Central memory CD8-positive, alpha-beta T cell (primary cell): ENCODE measurements at regions not wholly inside any gene's neighbourhood (a gene's known extent, or its start where the extent isn't known, plus 50 kb on each side); places are given as distances from the start of the nearest gene placed in this dataset.

Source experiments
- ATAC-seq: fragments of 150-1000 bp; cut with Tn5 transposase; replicated peaks from 2 replicates; pipeline ENCODE4 v1.10.0; 2022; ENCODE audit warnings: mild to moderate bottlenecking, moderate FRiP score, moderate number of reproducible peaks; ENCODE audit not compliant: poor library complexity, severe bottlenecking; ENCODE audit errors: extremely low read depth
- DNase-seq, 2 donors: peaks; one replicate each; pipeline ENCODE4 v3.0.0; 2021; ENCODE audit warnings: low spot score in 2 of 2
- H3K27ac Mint-ChIP-seq: one replicate; pipeline ENCODE4 v1.8.0; 2022; ENCODE audit warnings: low read depth, mild to moderate bottlenecking, moderate library complexity, mixed read lengths
- H3K27me3 Mint-ChIP-seq: one replicate; pipeline ENCODE4 v1.8.0; 2022; ENCODE audit warnings: mixed read lengths
- H3K36me3 Mint-ChIP-seq: one replicate; pipeline ENCODE4 v1.8.0; 2022; ENCODE audit warnings: mild to moderate bottlenecking, moderate library complexity, mixed read lengths; ENCODE audit not compliant: insufficient read depth
- H3K4me1 Mint-ChIP-seq: one replicate; pipeline ENCODE4 v1.8.0; 2022; ENCODE audit warnings: mixed read lengths
- H3K4me3 Mint-ChIP-seq: one replicate; pipeline ENCODE4 v1.8.0; 2022; ENCODE audit warnings: mild to moderate bottlenecking, moderate library complexity, mixed read lengths
- H3K9me3 Mint-ChIP-seq: one replicate; pipeline ENCODE4 v1.8.0; 2022; ENCODE audit warnings: mixed read lengths

DNA sequence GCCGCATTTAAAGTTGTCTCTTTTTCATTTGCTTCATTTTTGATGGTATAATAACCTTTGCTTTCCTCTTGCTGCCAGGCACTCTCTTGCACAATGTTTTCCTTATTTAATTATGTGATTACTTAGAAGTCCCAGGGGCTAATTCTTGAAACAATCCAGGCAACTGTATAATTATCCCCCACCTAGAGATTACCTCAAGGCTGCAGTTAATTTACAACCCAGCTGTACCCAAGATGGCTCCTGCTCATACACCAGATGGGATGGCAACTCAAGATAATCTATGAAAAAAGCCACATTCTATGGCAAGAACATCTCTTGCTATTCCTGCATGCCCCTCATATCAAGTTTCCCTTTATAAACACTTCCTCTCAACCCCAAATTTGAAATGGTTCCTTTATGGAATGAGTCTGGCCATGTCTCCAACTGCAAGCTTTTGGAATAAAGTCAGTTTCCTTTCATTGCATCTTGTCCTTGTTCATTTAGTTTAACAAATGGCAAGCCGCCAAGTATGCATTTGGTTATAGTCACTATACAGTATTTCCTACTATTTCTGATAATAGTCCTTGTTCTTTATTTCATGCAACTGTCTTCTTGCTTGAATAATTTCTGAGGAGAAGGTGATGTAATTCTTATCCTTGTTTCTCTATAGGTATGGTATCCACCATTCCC is 1042.6 kb downstream of the PLA2G4A start:
- Mint-ChIP-seq H3K4me1 (no peaks in the 10 kb centered on the region), H3K27me3 (no peaks in the 10 kb centered on the region), H3K27ac (no peak overlapping the region), H3K9me3 (peaks cover 23% of the 10 kb centered on the region), H3K4me3 (no peak overlapping the region), H3K36me3 (no peaks in the 10 kb centered on the region)
- ATAC-seq, result no peak
- no peak for DNase-seq

DNA sequence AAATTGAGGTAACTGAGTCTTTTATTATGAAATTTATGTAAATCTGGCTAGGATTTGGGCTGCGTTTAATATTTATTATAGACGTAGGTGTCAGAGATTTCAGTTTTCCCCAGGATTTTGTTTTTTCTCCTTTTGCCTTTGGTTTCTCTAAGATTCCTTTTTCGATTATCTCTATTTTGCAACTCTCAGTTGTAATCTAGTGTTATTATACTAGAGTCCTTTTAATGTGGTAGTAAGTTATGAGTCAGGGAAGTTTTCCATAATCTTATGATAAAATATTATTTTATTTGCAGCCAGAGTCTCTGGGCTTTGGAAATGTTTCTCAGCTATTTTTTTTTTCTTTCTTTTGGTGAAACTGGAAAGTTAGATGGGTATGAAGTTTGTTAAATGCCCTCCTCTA is 1043.8 kb downstream of the PLA2G4A start:
- H3K9me3 Mint-ChIP-seq, result peaks cover 32% of the 10 kb centered on the region

DNA sequence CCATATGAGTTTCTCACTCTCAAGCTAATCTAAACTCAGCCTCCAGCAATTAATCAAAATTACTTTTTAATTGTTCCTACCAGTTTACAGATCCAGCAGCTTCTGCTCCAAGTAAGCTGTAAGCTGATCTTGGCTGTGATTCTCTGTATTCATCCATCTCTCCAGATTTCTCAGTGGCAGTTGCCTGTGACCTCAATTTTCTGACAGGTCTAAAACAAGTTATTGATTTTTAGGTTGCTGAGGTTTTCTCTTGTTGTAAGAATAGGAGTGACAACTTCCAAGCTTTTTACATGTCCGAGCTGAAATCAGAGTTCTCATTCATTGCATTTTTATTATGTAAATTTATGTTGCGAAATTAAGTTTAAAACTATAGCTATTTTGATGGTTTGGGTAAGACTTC is 1044.4 kb downstream of the PLA2G4A start:
- ATAC-seq, result no peak
- Mint-ChIP-seq H3K27me3 (no peaks in the 10 kb centered on the region), H3K9me3 (peaks cover 28% of the 10 kb centered on the region), H3K36me3 (no peaks in the 10 kb centered on the region), H3K4me3 (no peak overlapping the region), H3K27ac (no peak overlapping the region), H3K4me1 (no peaks in the 10 kb centered on the region)
- no peak for DNase-seq

More for the DNA sequence above, 1043.8 kb downstream of the PLA2G4A start:
- ATAC-seq, result no peak
- no peak overlapping the region for H3K4me3 Mint-ChIP-seq
- H3K27ac Mint-ChIP-seq, result no peak overlapping the region
- DNase-seq, result no peak
- no peaks in the 10 kb centered on the region for H3K4me1 Mint-ChIP-seq
- H3K36me3 Mint-ChIP-seq, result no peaks in the 10 kb centered on the region
- H3K27me3 Mint-ChIP-seq, result no peaks in the 10 kb centered on the region

DNA sequence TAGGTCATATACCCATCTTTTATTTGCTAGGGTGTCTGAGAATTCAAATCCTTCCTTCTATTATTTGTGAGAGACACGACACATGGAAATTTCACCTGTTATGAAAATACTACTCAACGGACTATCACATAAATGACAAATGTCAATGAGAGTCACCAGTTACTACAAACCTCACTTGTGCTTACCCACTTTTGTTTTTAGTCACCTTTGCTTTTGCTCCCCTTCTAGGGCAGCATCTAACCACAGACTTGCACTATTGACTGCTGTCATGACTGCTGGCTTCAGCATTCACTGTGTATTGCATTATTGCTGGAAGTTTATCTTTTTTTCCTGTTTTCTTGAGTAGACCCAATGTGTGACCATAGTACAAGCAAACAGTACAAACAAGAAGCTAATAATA is 1048.0 kb downstream of the PLA2G4A start:
- ATAC-seq, result no peak
- Mint-ChIP-seq H3K4me3 (no peak overlapping the region), H3K9me3 (peaks cover 22% of the 10 kb centered on the region), H3K27ac (no peak overlapping the region), H3K36me3 (no peaks in the 10 kb centered on the region), H3K27me3 (no peaks in the 10 kb centered on the region), H3K4me1 (no peaks in the 10 kb centered on the region)
- no peak for DNase-seq

DNA sequence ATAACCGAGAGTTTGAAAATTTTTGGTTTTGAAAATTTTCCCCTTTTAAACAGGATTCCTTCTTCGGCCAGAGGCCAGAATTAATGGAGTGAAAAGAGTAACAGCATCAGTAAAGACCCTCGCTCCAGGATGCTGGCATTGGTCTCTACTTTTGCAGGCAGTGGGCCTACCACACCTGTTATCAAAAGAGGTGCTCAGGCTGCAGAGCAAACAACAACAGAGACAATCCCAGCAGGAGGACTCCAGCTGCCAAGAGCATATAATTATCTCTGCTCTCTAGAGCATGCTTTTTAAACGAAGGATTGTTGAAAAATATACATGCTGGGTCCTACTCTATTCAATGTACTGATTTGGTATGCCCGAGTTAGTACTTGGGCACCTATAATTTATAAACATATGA is 1048.5 kb downstream of the PLA2G4A start:
- Mint-ChIP-seq H3K27me3 (no peaks in the 10 kb centered on the region), H3K4me3 (no peak overlapping the region), H3K36me3 (no peaks in the 10 kb centered on the region), H3K4me1 (no peaks in the 10 kb centered on the region), H3K27ac (no peak overlapping the region), H3K9me3 (peaks cover 19% of the 10 kb centered on the region)
- DNase-seq, result no peak
- no peak for ATAC-seq

DNA sequence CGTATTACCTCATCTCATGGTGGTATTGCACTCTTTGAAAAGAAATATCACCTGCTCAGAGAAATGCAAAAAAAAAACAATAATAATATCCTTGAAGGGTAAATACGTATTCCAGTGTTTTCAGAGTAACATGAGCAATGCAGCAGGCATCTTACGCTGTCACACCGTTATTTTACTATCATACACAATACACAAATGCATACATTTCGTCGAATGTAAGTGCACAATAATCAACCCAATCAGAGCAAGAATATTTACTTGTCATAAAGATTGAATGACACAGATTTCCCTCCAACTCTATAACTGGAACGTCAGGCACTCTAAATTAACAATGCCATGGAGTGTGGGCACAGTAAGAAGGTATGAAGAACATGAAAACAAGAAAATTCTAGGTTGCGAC is 1050.1 kb downstream of the PLA2G4A start:
- Mint-ChIP-seq H3K27ac (no peak overlapping the region), H3K27me3 (no peaks in the 10 kb centered on the region)
- DNase-seq, result no peak

DNA sequence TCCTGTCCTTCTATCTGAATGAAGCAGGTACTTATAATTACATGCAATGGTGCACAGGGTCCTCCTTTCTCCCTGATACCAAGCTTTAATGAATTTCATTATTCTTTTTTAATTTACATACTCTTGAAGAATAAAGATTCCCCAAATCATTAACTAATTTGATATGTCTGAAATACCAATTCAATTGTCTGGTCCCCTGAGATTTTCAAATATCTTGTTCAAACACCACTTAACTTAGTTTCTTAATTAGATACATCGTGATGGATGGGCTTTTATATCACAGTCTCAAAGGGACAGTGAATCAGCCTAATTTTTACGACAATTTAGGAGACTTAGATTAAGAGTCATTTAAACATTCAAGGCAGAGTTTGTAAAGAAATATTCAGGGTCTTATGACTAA is 1054.6 kb downstream of the PLA2G4A start:
- DNase-seq, result no peak
- no peak for ATAC-seq
- no peaks in the 10 kb centered on the region for H3K27me3 Mint-ChIP-seq
- no peak overlapping the region for H3K27ac Mint-ChIP-seq
- peaks cover 5% of the 10 kb centered on the region for H3K9me3 Mint-ChIP-seq
- no peak overlapping the region for H3K4me3 Mint-ChIP-seq
- H3K36me3 Mint-ChIP-seq, result no peaks in the 10 kb centered on the region
- no peaks in the 10 kb centered on the region for H3K4me1 Mint-ChIP-seq

More for the DNA sequence above, 1050.1 kb downstream of the PLA2G4A start:
- H3K9me3 Mint-ChIP-seq, result peaks cover 19% of the 10 kb centered on the region
- no peaks in the 10 kb centered on the region for H3K36me3 Mint-ChIP-seq
- ATAC-seq, result no peak
- H3K4me1 Mint-ChIP-seq, result no peaks in the 10 kb centered on the region
- H3K4me3 Mint-ChIP-seq, result no peak overlapping the region

DNA sequence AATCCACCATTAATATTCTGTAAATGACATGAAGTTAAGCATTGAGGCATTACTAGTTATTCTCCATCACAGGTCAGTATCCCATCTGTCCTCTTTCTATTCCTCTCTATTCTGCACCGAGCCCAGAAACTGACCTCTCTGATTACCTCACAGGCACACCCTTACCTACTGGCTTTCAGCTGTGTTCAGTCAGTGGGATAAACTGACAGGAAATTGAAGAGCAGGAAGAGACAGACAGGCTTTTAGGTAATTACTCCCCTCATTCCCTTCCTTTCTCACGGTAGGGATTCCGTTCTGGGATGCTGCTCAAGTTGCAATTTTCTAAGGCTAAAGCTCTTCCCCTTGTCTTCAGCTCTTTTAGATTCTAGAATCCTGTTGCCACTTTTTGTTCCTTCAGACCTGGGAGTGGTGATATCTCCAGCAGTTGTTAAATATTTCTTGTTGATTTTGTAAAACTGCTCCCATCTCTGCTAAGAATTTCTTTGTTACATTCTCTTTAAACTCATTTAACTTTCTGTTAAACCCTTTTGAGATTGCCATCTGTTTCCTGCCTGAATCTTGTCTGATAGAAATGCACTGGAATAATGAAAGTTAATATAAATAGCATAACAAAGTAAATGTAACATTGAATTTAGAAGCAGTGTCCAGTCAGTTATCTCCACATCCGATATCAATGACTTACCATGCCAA is 1063.4 kb downstream of the PLA2G4A start:
- Mint-ChIP-seq H3K9me3 (peaks cover 22% of the 10 kb centered on the region), H3K4me3 (no peak overlapping the region), H3K27ac (no peak overlapping the region), H3K27me3 (no peaks in the 10 kb centered on the region), H3K4me1 (no peaks in the 10 kb centered on the region), H3K36me3 (no peaks in the 10 kb centered on the region)
- DNase-seq (no peak), ATAC-seq (no peak)

DNA sequence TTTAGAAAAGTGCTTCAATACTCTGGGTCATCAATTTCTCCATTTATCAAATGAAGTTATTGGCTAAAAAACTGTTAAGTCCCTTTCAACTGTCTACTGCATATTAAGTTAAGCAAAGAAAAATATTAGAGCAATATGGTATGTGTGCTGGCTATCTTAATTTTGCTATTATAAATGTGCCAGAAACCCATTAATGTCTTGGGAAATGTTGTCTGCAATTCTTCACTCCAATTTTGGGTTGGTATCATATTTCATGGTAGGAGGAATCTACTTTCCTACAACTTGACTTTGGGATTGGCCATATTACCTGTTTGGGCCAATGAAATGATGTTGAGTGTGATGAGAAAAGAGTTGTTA is 1063.9 kb downstream of the PLA2G4A start:
- H3K27ac Mint-ChIP-seq, result no peak overlapping the region
- H3K36me3 Mint-ChIP-seq, result no peaks in the 10 kb centered on the region
- no peak overlapping the region for H3K4me3 Mint-ChIP-seq
- H3K4me1 Mint-ChIP-seq, result no peaks in the 10 kb centered on the region
- H3K27me3 Mint-ChIP-seq, result no peaks in the 10 kb centered on the region
- H3K9me3 Mint-ChIP-seq, result peaks cover 20% of the 10 kb centered on the region
- DNase-seq, result no peak
- ATAC-seq, result no peak

DNA sequence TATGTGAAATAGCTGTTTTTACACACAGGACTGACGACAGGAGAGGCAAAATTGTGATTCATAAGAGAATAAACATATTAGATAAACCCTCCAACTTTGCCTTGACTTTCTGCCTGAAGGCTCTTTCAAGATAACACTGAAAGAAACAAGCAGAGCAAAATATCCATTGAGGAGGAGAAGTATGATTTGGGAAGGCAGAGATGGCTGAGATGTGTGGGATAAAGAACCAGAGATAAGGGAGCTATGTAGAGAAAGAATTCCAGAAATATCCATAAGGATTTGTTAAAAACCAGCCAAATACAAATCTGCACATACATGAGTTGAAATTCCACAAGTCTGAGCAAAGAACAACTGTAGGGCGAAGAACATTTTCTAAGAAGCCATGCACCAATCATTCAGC is 1064.7 kb downstream of the PLA2G4A start:
- DNase-seq (no peak), ATAC-seq (no peak)
- no peaks in the 10 kb centered on the region for H3K36me3 Mint-ChIP-seq
- peaks cover 20% of the 10 kb centered on the region for H3K9me3 Mint-ChIP-seq
- H3K27ac Mint-ChIP-seq, result no peak overlapping the region
- H3K4me1 Mint-ChIP-seq, result no peaks in the 10 kb centered on the region
- H3K4me3 Mint-ChIP-seq, result no peak overlapping the region
- no peaks in the 10 kb centered on the region for H3K27me3 Mint-ChIP-seq

DNA sequence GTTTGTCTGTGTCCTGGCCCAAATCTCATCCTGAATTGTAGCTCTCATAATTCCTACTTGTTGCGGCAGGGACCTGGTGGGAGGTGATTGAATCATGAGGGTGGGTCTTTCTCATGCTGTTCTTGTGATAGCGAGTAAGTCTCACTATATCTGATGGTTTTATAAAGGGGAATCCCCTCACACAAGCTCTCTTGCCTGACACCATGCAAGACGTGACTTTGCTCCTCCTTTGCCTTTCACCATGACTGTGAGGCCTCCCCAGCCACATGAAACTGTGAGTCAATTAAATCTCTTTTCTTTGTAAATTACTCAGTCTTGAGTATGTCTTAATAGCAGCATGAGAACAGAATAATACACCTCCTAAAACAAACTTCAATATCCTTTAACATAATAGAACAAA is 1065.6 kb downstream of the PLA2G4A start:
- Mint-ChIP-seq H3K9me3 (peaks cover 20% of the 10 kb centered on the region), H3K4me1 (no peaks in the 10 kb centered on the region), H3K4me3 (no peak overlapping the region), H3K27ac (no peak overlapping the region), H3K27me3 (no peaks in the 10 kb centered on the region), H3K36me3 (no peaks in the 10 kb centered on the region)
- no peak for DNase-seq
- ATAC-seq, result no peak

DNA sequence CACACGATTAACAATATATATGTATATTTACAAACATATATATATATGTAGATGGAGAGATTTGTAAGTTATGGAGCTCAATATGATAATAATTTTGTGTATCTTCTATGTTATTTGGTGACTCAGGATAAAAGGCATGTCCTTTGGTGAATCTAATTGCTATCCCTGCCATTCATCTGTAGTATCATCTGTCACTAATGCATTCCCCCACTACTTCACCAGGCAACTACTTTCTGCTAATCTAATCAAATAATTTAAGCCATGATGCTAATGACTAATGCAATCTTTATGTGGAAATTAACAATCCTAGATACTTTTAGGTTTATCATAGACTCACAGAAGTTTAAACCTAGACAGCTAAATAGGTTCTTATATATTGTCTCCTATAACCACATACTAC is 1074.5 kb downstream of the PLA2G4A start:
- no peaks in the 10 kb centered on the region for H3K4me1 Mint-ChIP-seq
- no peaks in the 10 kb centered on the region for H3K36me3 Mint-ChIP-seq

DNA sequence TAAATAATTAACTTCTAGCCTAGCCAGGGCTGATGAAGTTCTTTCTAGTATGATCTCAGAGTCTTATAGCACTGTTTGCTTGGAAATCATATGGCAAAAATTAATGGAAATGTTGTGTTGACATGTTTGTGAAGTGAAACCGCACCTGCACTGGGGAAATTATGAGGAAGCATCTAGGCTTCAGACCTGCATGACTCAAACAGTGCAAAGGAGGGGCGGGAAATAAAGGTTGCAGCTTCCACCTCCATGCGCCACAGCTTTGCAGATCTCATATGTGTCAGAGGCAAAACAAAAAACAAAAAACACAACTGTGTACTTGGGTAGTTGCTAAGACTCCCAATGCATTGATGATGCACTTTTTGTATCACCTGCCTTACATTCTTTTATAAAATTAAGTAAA is 1080.6 kb downstream of the PLA2G4A start:
- Mint-ChIP-seq H3K4me1 (no peaks in the 10 kb centered on the region), H3K4me3 (no peak overlapping the region), H3K27me3 (no peaks in the 10 kb centered on the region), H3K36me3 (no peaks in the 10 kb centered on the region), H3K9me3 (peaks cover 16% of the 10 kb centered on the region), H3K27ac (no peak overlapping the region)
- no peak for DNase-seq
- ATAC-seq, result no peak

More for the DNA sequence above, 1074.5 kb downstream of the PLA2G4A start:
- no peaks in the 10 kb centered on the region for H3K27me3 Mint-ChIP-seq
- no peak for DNase-seq
- H3K27ac Mint-ChIP-seq, result no peak overlapping the region
- peaks cover 6% of the 10 kb centered on the region for H3K9me3 Mint-ChIP-seq
- no peak overlapping the region for H3K4me3 Mint-ChIP-seq
- ATAC-seq, result no peak
